Activated CD8-positive, alpha-beta memory T cell treated with anti-CD3 and anti-CD28 coated beads for 1 hour (primary cell): ENCODE measurements at regions not wholly inside any gene's neighbourhood (a gene's known extent, or its start where the extent isn't known, plus 50 kb on each side); places are given as distances from the start of the nearest gene placed in this dataset.

Experiments used
- DNase-seq, 2 donors: peaks; one replicate each; pipeline ENCODE4 v3.0.0-alpha.2; 2020; ENCODE audit warnings: low read depth in 1 of 2; ENCODE audit errors: extremely low read depth in 1 of 2

DNA sequence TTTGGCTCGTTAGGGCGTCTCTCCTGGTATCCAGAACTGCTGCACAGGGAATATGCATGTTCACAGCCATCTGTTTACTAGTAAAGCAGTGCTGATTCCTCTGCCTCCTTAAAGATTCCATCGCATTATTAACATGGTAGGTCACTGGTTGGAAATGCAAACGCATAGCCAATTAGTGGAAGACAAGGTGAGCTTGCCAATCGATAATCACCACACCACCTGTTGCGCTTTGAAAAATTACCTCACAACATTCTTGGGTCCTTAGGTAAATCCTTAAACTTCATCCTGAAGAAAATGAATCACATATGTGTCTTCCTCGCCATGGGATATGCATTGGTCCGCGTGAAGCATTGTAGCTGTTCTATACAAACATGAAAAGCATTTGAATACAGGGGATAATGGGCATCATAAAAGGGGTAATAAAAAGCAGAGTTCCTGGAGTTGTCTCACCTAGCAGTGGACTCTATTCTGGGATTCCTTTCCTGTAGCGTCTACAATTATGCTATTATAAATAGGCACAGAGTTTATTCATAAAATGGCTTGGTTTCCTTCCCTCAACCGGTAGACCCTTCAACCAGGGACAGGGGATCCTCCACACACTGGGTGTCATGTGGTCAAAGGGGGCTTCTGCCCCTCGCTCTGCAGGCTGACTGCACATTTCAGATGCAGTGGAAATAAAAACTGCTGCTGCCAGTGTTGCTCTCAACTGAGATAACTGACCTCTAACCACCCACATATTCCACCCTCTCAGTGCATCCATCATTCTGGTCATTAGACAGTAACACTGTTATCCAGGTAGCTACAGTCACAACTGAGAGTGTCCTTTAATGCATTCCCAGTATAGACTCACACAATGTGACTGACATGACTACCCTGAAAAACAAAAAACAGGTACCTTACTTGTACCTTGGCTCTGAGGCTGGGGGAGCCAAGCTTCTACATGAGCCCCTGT is 389.2 kb upstream of the NFE2L3 start:
- no peak for DNase-seq

DNA sequence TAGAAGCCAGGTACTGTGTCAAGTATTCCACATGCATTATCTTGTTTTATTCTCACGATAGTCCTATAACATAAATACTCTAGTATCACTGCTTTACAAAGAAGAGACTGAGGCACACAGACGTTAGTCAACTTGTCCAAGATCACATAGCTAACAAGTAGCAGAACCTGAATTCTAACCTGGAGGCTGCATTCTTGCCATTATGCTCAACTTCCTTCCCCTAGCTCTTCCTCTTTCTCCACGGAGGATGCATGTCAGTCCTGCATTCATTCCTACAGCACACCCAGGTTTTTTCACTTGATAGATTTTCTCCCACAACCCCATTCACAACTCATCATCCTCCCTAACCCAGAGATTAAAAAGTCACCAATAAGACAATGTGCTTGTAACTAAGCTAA is 388.5 kb upstream of the NFE2L3 start:
- no peak for DNase-seq

DNA sequence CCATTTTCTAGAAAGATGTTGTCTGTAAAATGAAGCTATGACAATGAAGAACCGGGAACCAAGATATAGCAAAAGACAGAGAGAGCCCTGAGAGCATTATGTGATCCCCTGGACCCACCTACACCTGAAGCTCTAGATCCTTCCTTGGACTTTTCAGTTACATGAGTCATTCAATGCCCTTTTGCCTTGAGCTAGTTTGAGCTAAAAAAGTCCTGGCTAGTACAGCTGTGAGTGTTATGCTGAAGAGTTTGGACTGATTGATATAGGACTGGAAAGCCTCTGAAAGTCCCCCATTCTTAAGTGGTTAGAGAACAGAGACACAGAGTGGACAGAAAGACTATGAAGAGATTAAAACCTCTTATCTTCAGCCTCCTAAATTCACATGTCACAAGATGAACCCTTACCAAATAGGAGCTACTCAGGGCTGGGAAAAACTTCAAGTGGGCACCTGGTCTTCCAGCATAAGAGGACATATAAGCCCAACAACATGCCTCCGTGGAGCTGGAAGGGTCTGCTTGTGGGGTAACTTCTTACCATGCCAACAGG is 386.8 kb upstream of the NFE2L3 start:
- no peak for DNase-seq

DNA sequence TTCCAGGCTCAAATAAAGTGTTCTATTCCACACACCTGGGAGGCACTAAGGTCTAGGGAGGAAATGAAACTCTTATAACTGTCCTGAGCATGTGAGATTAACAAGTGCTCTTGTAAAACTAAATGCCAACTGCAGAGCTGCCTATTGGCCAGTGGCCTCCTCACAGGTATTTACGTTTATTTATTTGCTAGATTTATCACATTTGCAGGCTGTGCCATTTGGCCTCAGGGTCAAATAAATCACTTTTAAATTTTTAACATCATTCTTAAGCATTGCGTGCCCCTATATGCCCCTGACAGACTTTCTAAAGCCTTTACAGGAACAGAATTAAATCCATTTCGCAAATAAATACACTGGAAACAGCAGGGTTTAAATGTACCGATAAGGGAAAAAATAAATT is 381.8 kb upstream of the NFE2L3 start:
- no peak for DNase-seq

DNA sequence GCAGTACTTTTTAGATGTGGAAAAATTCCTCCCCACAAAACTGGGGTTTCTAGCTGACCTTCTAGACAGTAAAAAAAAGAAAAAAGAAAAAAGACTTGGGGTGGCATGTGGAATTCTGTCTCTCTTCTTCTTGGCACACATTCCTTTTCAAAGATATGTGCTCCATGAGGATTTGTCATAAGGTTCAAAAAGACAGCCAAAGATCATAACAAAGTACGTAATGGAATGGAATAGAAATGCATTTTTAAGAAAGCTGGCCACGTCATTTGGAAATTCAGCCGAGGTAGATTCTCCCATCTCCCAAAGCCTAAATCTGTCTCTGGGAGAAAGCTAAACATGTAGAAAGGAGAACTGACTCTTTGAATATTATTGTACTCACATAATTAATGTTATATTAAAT is 381.3 kb upstream of the NFE2L3 start:
- no peak for DNase-seq

DNA sequence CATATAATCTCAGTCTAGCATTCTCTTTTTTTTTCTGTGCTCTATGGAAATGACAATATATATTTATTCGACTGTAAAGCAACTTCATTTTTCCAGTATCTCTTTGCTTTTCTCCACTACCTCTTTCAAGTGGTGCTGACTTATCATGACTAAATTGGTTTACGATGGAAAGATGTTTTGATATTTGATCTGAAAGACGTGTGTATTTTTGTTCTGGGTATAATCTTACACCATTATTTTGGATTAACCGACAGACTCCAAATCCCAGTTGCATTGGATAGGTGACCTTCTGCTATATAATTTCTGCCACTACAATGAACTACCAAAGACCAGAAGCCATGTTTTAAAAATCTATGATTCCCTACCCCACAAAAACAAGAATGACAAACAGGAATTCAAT is 380.5 kb upstream of the NFE2L3 start:
- no peak for DNase-seq

DNA sequence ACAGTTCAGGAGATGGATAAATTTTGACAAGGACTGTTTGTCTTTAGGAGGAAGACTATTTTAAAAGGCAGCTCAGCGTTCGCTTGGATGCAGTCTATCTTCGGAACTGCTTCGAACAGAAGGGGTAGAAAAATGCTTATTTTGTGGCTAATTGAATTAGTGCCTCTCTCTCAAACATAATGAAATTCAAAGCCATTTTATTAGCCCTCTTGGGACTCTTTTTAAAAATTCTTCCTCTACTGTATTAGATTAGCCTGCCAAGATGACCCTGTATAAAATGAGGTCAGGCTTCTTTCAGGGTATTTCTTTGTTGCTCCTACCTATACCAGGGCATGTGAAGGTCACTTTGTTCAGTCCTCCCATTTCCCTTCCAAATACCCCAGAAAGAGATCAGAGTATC is 379.2 kb upstream of the NFE2L3 start:
- no peak for DNase-seq

DNA sequence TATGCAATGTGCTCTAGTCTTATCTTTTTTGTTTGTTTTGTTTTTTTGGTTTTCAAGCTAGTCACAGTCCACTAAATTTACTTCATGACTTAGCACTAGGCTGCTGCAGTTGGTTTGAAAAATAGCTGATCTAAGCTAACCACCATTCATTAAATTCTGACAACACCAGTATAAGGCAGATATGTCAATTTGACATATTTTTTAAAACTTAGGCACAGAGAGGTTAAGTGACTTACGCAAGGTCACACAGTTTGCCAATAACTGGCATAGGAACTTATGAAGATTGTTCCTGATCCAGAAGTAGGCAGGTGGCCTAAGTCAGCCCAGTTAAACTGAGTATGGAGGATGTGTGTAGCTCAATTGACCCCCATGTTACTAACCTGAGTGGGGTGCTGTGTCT is 377.3 kb upstream of the NFE2L3 start:
- DNase-seq: no peak

DNA sequence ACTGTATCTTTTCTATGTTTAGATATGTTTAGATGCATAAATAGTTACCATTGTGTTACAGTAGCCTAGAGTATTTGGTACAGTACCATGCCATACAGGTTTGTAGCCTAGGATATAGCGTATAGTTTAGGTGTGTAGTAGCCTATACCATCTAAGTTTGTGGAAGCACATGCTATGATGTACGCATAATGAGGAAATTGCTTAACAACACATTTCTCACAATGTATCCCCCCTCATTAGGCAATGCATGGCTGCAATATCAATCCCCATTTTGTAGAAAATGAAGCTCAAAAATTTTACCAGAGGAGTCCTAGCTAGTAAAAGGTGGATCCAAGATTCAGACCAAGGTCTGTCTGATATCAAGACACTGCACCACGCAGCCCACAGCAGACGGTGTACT is 376.4 kb upstream of the NFE2L3 start:
- DNase-seq: no peak

DNA sequence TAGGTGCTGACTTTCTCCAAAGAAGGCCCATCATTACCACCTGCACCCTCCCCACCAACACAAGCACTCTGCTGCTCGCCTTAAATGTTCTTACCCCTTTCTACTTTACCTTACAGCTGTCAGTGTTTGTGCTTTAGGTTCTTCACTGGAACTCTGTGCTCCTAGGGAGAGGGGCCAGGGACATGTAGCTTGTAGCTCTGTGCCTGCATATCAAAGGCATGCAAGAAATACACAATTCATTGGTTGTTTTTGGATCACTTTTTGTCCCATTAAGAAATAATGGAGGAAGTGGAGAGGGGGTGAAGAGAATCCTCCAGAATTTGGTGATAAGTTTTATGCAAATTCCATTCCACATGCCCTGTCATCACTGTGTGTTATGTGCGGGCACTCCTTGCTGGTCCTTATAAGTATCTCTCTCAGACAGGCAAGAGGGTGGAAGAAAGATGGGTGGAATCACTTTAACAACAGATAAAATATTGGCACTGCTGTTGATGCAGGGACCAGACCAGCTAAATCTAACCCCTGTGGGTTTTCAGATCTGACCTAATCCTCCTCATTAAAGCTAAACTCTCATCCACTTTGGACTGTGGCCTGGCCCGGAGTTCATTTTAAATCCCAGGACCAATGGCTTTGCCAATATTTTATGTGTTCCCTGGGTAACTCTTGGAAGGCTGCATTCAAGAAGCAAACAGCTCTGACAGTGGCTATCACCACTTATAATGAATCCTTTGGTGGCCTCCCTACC is 375.8 kb upstream of the NFE2L3 start:
- no peak for DNase-seq

DNA sequence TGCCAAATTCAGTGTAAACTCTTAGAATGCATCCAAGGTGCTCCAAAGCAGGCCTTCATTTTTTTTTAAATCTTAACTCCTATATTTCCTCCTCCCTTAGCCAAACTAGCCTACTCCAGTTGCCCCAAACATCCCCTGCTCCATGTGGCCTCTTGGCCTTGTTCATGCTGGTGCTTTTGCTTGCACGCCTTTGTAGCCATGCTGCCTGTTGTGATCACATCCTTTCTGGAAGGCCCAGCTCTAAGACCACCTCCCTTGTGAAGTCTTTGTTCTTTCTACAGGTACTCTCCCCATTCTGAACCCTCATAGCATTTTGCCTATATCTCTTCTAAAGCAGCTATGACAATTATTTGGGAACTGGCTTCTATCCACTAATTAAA is 375.3 kb upstream of the NFE2L3 start:
- no peak for DNase-seq

DNA sequence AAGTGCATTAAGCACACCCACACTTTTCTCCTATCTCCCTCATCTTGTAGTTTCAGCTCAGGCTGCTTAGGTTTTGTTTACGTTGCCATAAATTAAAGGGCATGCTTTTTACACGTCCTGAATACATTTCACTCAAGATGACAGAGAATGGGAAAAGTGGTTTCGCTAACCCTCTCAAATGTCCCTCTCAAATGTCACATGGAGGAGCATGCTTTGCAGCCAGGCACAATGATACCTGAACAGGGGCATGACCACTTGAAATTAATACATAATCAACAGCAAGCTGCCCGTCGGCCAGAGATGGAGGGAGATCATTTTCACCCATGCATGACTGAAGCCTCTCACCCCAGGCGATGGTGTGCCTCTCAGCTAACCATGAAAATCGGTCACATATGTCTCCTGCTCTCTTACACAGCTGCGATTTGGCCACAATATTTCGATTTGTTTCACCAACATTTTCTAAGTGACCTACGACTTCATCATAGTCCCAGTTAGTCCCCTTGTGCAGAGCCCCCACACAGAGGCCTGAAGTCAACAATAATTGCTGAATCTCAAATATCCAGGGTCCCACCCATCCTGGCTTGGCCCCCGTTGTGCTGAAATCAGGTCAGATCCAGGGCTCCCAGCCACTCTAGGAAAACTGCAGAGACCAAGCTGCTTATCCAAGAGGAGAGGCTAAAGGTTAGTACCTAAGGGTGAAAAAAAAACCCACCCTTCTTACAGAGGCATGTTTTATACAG is 373.9 kb upstream of the NFE2L3 start:
- no peak for DNase-seq

DNA sequence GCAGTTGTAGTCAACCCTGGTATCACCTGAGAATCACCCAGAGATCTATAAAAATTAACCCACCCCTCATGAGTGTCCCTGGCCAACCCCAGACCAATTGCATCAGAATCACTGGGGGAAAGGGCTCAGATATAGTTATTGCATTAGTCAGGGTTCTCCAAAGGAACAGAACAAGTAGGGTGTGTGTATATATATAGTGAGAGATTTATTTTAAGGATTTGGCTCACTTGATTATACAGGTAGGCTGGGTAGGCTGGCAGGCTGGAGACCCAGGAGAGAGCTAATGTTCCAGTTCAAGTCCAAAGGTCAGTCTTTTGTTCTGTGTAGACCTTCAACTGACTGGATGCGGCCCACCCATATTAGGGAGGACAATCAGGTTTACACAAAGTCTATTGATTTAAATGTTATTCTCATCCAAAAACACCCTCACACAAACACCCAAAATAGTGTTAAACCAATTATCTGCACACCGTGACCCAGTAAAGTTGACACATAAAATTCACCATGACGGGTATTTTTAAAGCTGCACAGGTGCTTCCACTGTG is 372.9 kb upstream of the NFE2L3 start:
- DNase-seq: no peak

DNA sequence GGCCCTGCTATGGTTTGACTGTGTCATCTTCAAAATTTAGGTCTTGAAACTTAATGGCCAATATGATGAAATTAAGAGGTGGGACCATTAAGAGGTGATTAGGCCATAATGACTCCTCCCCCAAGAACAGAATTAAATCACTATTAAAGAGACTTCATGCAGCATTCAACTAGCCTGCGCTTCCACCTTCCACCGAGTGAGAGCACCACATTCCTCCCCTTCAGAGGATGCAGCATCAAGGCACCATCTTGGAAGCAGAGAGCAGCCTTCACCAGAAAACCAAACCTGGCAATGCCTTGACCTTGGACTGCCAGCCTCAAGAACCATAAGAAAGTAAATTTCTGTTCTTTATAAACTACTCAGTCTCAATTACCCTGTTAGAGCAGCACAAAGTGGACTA is 371.1 kb upstream of the NFE2L3 start:
- DNase-seq: no peak

DNA sequence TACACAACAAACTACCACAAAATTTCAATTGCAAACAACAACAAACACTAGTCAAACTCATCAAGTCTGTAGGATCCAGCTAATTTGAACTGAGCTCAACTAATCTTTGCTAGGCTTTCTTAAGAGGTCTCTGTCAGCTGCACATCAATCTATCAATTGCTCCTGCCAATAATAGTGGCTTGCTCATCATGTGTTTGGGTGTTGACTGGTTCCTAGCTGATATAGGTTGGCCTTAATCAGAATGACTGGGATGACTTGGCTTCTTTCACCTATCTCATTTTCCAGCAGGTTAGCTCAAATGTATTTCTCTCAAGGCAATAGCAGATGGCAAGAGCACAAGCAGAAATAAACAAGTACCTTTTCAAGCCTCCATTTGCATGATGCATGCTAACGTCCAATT is 370.3 kb upstream of the NFE2L3 start:
- DNase-seq: no peak

DNA sequence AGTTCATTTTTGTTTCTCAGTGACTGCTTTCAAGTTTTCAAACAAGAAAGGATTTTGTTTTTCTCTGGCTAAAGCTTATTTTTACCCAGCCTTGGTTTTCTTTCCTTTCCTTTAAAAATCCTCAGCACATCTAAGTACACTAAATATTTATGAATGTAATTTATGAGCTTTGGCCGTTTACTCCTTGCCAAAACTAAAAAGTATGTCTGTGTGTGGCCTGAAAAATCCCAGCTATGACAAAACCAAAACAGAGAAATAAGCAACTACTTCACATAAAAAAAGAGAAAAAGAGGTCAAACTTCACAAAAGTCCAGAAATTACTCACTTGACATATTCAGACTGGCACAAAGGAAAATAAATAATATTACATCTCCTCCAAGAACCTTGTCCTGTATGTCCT is 365.1 kb upstream of the NFE2L3 start:
- DNase-seq: no peak

DNA sequence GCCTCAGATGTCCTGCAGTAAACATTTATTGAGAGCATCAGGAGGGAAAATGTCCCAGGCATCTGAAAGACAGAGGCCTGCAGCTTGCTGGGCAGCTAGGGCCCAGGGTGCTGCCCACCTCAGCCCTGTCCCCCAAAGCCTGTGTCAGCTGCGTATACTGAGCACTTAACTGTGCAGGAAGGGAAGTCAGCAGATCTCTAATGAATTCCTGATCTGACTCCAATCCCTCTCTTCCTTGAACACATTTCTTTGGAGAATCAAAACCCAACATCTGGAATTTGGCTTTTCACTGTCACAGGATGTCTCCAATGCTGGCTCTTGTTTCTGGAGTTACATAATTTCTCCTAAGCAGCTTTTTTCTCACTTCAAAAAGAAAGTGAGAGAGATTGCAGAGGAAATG is 364.7 kb upstream of the NFE2L3 start:
- no peak for DNase-seq

DNA sequence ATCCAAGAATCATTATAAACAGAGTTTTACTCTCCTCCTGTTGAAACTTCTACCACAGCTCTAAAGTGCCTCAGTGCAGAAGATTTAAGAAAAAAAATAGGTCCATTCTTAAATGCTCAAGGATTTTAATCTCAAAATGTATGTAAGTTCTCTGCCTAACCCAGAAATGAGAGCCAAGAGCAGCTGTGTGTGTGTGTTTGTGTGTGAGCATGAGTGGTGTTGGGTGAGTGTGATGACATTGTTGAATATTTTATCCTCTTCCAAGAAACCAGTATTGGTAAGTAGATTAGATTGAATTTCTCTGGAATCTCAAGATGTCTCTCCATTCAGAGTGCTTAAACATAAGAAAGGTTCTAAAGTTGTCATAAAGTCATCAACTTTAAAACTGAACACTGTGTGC is 363.6 kb upstream of the NFE2L3 start:
- DNase-seq: no peak

DNA sequence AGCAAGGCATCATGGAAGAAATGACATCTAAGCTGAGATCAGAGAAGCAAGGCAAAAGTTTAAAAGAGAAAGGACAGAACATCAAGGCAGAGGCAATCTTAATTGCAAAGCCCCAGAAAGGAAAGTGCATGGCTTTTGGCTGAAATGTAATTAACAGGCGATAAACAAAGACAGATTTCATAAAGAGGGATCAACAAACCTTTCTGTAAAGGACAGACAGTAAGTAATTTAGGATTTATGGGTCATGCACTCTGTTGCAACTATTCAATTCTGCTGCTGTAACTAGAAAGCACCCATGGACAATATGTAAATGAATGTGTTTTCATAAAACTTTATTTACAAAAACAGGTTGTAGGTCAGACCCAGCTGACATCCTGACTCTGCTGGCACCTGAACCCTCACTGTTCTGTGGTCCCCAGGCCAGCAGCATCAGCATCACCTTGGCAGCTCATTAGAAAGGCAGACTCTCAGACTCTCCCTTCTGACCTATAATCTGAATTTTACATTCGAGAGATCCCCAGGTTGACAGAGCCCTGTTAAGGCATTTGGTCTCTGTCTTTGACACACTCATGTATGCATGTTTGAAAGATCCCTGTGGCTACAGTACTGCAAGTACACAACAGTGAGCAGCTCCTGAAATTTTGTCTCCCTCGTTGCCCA is 362.9 kb upstream of the NFE2L3 start:
- no peak for DNase-seq
